ENCODE measurements at regions not wholly inside any gene's neighbourhood (a gene's known extent, or its start where the extent isn't known, plus 50 kb on each side); places are given as distances from the start of the nearest gene placed in this dataset.

DNA sequence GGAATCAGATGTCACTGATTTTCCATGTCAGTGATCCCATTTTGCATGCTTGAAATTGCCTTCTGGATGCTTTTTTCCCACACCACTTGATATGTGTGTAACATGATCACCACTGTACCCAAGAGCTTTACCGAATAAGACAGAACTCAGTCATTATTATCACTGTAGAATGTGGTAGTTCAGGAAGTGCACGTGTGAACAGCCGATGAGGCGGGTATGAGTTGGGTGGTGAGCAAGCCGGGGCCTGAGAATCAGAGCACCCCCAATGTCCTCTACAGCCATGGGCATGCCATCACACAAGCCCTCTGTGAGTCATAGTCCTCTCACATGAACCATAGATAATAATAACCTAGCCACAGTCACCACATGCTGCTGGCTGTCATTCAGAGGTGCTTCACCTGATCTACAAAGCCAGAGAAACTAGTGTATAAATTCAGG lies 470.8 kb downstream of the SOX2 start:
- Histone ChIP-seq H3K4me1 (ENCODE audit: control insufficient read depth in 5 of 5, insufficient read depth in 5 of 5, low read length in 5 of 5) (no peaks in the 10 kb centered on the region), H3K36me3 (ENCODE audit: control insufficient read depth in 4 of 4, insufficient read depth in 4 of 4, low read length in 4 of 4) (no peaks in the 10 kb centered on the region), H3K4me3 (no peak overlapping the region), H3K27me3 (ENCODE audit: control insufficient read depth in 3 of 3, insufficient read depth in 3 of 3, low read length in 2 of 3) (peaks cover 0 to 2% (median 0%) of the 10 kb centered on the region in 3 donors), H3K9ac (ENCODE audit: insufficient read depth in 1 of 2, low read length in 2 of 2) (no peak overlapping the region), H3K27ac (ENCODE audit: low read depth in 1 of 2, low read length in 1 of 2) (no peak overlapping the region), H3K9me3 (ENCODE audit: control insufficient read depth in 4 of 4, insufficient read depth in 3 of 4, low read length in 3 of 4) (no peaks in the 10 kb centered on the region)
- ATAC-seq (ENCODE audit: insufficient read depth, low FRiP score) = no peak
- no peak for DNase-seq
- TF ChIP-seq, protein P1, sequence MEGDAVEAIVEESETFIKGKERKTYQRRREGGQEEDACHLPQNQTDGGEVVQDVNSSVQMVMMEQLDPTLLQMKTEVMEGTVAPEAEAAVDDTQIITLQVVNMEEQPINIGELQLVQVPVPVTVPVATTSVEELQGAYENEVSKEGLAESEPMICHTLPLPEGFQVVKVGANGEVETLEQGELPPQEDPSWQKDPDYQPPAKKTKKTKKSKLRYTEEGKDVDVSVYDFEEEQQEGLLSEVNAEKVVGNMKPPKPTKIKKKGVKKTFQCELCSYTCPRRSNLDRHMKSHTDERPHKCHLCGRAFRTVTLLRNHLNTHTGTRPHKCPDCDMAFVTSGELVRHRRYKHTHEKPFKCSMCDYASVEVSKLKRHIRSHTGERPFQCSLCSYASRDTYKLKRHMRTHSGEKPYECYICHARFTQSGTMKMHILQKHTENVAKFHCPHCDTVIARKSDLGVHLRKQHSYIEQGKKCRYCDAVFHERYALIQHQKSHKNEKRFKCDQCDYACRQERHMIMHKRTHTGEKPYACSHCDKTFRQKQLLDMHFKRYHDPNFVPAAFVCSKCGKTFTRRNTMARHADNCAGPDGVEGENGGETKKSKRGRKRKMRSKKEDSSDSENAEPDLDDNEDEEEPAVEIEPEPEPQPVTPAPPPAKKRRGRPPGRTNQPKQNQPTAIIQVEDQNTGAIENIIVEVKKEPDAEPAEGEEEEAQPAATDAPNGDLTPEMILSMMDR (IDR thresholded peaks at IDR 0.05; ENCODE audit: control extremely low read depth, extremely low read depth) = no peak
- 84 to 94% methylated on average over 5 of the region's 5 CpGs for WGBS, 2 donors

DNA sequence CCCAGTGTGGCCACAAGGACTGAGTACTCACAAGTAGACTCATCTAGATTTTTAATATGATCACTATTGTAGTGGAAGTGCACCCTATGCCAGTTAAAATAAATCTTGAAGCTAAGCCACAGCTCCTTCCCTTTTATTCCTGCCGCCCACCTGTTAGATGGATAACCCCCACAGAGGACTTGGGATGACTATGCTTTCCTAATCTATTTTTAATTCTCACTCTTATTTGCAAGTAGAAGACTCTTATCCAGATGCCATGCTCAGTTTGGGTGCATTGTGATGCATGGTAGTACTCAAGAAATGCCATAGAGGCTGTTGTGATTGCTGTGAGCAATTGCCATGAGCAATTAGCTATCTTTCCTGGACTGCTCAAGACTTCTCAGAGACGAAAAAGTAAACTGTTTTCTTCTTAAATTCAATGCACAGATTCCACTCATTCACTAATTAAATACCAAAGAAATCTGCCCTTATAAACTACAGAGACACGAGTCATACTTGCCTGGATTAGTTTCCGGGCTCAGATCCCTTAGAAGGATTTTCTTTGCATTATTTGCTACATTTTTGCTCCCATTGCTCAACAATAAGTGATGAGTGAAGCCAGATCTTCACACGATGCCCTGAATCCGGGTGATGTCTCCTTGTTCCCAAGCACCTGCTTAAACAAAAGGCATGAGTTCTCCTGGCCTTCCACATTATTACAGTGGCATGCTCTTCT lies 472.1 kb downstream of the SOX2 start:
- 72 to 85% methylated on average over 6 of the region's 6 CpGs for WGBS, 2 donors

DNA sequence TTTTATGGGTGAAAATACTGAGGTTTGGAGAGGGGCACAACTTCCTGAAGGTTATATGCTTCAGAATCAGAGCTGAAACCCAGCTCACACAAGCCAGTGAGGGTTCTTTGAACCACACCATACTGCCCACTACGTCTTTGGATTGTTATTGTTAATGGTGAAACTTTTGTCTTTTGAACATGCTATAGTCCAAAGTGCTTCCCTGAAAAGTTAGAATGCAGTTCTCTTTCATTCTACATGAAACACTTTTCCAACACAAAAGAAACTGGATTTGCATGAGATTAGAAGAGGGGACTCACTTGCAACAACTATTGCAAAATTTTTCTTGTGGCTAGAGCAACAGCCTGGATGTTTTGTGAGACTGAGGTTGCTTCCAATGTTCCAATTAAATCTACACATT lies 473.6 kb downstream of the SOX2 start:
- no peak overlapping the region for H3K27ac ChIP-seq (ENCODE audit: low read depth in 1 of 2, low read length in 1 of 2)
- no peak overlapping the region for H3K9ac ChIP-seq (ENCODE audit: insufficient read depth in 1 of 2, low read length in 2 of 2)
- no peaks in the 10 kb centered on the region for H3K4me1 ChIP-seq (ENCODE audit: control insufficient read depth in 5 of 5, insufficient read depth in 5 of 5, low read length in 5 of 5)
- no peaks in the 10 kb centered on the region for H3K36me3 ChIP-seq (ENCODE audit: control insufficient read depth in 4 of 4, insufficient read depth in 4 of 4, low read length in 4 of 4)
- peaks cover 0 to 2% (median 0%) of the 10 kb centered on the region in 3 donors for H3K27me3 ChIP-seq (ENCODE audit: control insufficient read depth in 3 of 3, insufficient read depth in 3 of 3, low read length in 2 of 3)
- no peak overlapping the region for H3K4me3 ChIP-seq
- 71 to 73% methylated on average over 1 of the region's 1 CpG for WGBS, 2 donors
- H3K9me3 ChIP-seq (ENCODE audit: control insufficient read depth in 4 of 4, insufficient read depth in 3 of 4, low read length in 3 of 4) = no peaks in the 10 kb centered on the region
- DNase-seq = no peak
- TF ChIP-seq, protein P1 (IDR thresholded peaks at IDR 0.05; ENCODE audit: control extremely low read depth, extremely low read depth) = no peak
- ATAC-seq (ENCODE audit: insufficient read depth, low FRiP score) = no peak

More for the DNA sequence above, 472.1 kb downstream of the SOX2 start:
- H3K27ac ChIP-seq (ENCODE audit: low read depth in 1 of 2, low read length in 1 of 2) = no peak overlapping the region
- ATAC-seq (ENCODE audit: insufficient read depth, low FRiP score) (no peak), DNase-seq (no peak)
- no peak overlapping the region for H3K4me3 ChIP-seq
- TF ChIP-seq, protein P1 (IDR thresholded peaks at IDR 0.05; ENCODE audit: control extremely low read depth, extremely low read depth) = no peak
- H3K9me3 ChIP-seq (ENCODE audit: control insufficient read depth in 4 of 4, insufficient read depth in 3 of 4, low read length in 3 of 4) = no peaks in the 10 kb centered on the region
- peaks cover 0 to 2% (median 0%) of the 10 kb centered on the region in 3 donors for H3K27me3 ChIP-seq (ENCODE audit: control insufficient read depth in 3 of 3, insufficient read depth in 3 of 3, low read length in 2 of 3)
- no peaks in the 10 kb centered on the region for H3K36me3 ChIP-seq (ENCODE audit: control insufficient read depth in 4 of 4, insufficient read depth in 4 of 4, low read length in 4 of 4)
- no peak overlapping the region for H3K9ac ChIP-seq (ENCODE audit: insufficient read depth in 1 of 2, low read length in 2 of 2)
- no peaks in the 10 kb centered on the region for H3K4me1 ChIP-seq (ENCODE audit: control insufficient read depth in 5 of 5, insufficient read depth in 5 of 5, low read length in 5 of 5)
